Panc1 (cell line): ENCODE measurements at regions not wholly inside any gene's neighbourhood (a gene's known extent, or its start where the extent isn't known, plus 50 kb on each side); places are given as distances from the start of the nearest gene placed in this dataset.

Experiments used
- ATAC-seq: fragments of 200-7000 bp; cut with Tn5 transposase; 2 replicates; pipeline ENCODE4 v1.9.1; 2020; ENCODE audit warnings: mild to moderate bottlenecking, moderate library complexity
- BruUV-seq: library from RNA; stranded (reverse); fragments of 400-500 nt; replicated peaks from 2 replicates; lab custom pipeline; 2021; lab: Mats Ljungman, UMichigan
- CTCF ChIA-PET: fragments of 300-600 bp; sonication (Branson Sonifier 250); formaldehyde crosslinking; loops from one replicate; lab custom pipeline; 2022; ENCODE audit warnings: antibody characterized with exemption; lab: Charles Lee
- POLR2A ChIA-PET: fragments of 300-600 bp; sonication (Branson Sonifier 250); formaldehyde crosslinking; loops from one replicate; lab custom pipeline; 2022; ENCODE audit warnings: antibody characterized with exemption; lab: Charles Lee
- DNase-seq: peaks from one replicate; pipeline ENCODE4 v3.0.0-alpha.2; 2010; ENCODE audit warnings: low read depth, low spot score
- H3K27ac ChIP-seq: 2 replicates; pipeline ENCODE4 v1.5.1; 2011; ENCODE audit warnings: mild to moderate bottlenecking, low read length, inconsistent platforms
- H3K27me3 ChIP-seq: fragments of 200-500 bp; sonication (Bioruptor generic); 2 replicates; pipeline ENCODE4 v1.6.0; 2014; ENCODE audit warnings: low read length, inconsistent platforms; ENCODE audit not compliant: control insufficient read depth, insufficient read depth
- H3K36me3 ChIP-seq: fragments of 200-500 bp; sonication (Bioruptor generic); 2 replicates; pipeline ENCODE4 v1.5.1; 2014; ENCODE audit warnings: inconsistent platforms, mild to moderate bottlenecking, low read length, moderate library complexity; ENCODE audit not compliant: control insufficient read depth, insufficient read depth
- H3K4me1 ChIP-seq: 2 replicates; pipeline ENCODE4 v1.5.1; 2011; ENCODE audit warnings: inconsistent platforms, mild to moderate bottlenecking, low read length, moderate library complexity; ENCODE audit not compliant: control insufficient read depth, insufficient read depth
- H3K4me3 ChIP-seq, 2 experiments: 2 replicates each; pipeline ENCODE4 v1.5.1; 2011 to 2012; ENCODE audit warnings: low read depth in 2 of 2, low read length in 2 of 2, mild to moderate bottlenecking in 2 of 2, inconsistent platforms in 1 of 2, moderate library complexity in 1 of 2
- H3K9me3 ChIP-seq: fragments of 200-500 bp; sonication (Bioruptor generic); 2 replicates; pipeline ENCODE4 v1.5.1; 2014; ENCODE audit warnings: low read depth, mild to moderate bottlenecking, inconsistent platforms, low read length, moderate library complexity; ENCODE audit not compliant: control insufficient read depth, insufficient read depth
- CTCF ChIP-seq: fragments of 450-650 bp; IDR thresholded peaks from 2 replicates; pipeline ENCODE4 v1.5.1; 2017; ENCODE audit warnings: mild to moderate bottlenecking
- POLR2AphosphoS5 ChIP-seq: IDR thresholded peaks from 2 replicates; pipeline ENCODE4 v1.6.1; 2012; ENCODE audit warnings: mild to moderate bottlenecking, low read depth, low read length, moderate library complexity
- SIN3A ChIP-seq: IDR thresholded peaks from 2 replicates; pipeline ENCODE4 v1.6.1; 2012; ENCODE audit warnings: low read depth, mild to moderate bottlenecking, low read length, moderate library complexity, borderline replicate concordance; ENCODE audit not compliant: insufficient read depth
- TCF7L2 ChIP-seq: IDR thresholded peaks from 2 replicates; pipeline ENCODE4 v1.6.1; 2011; ENCODE audit warnings: mild to moderate bottlenecking, low read depth, low read length, inconsistent platforms
- in situ Hi-C: cut with HindIII; loops from 2 replicates; pipeline ENCODE4 v1.10.0; 2016; ENCODE audit warnings: low sequenced_read_pairs, low pct_unique_long_range_greater_than_20kb
- intact Hi-C: fragments of 100-400 bp; cut with micrococcal nuclease; formaldehyde crosslinking; loops from one replicate; pipeline ENCODE4 v1.10.0; 2022; ENCODE audit not compliant: unreplicated experiment
- TF ChIP-seq, protein P1 (sequence below), 2 experiments: IDR thresholded peaks; 2 replicates each; pipeline ENCODE4 v1.6.1; 2011 to 2012; ENCODE audit warnings: low read depth in 2 of 2, control low read depth in 1 of 2, low read length in 1 of 2, mild to moderate bottlenecking in 1 of 2, moderate library complexity in 1 of 2; ENCODE audit not compliant: insufficient read depth in 1 of 2

DNA sequence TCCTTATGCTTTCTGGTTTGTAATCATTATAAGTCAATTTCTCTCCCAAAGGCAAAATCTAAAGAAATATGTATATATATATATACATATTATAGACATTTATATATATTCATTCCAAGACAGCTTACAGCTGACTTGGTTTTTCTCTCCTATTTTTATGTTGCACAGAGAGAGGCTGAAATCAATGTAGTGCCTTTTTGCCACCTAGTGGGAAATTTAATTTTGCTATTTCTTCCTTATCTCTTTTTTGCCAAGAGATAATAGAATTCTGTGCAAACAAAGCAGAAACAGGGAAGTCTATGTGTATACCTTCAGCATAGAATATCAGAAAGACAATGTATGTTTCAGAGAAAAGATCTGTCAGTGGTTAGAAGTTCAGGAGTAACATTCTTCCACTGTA is 186.0 kb upstream of the ANO5 start:
- in situ Hi-C loops: no loop called here
- CTCF ChIA-PET: no interaction called here
- H3K27ac ChIP-seq: no peak overlapping the region

GRCh38 chr11:22031791-22032190 is 161.1 kb upstream of the ANO5 start:
- ATAC-seq: no peak
- POLR2A ChIA-PET: no interaction called here
- CTCF ChIA-PET: no interaction called here
- no peaks in the 10 kb centered on the region for H3K4me1 ChIP-seq
- intact Hi-C loops: no loop called here
- H3K36me3 ChIP-seq: no peaks in the 10 kb centered on the region
- H3K27me3 ChIP-seq: no peaks in the 10 kb centered on the region
- in situ Hi-C loops: no loop called here
- no peak overlapping the region for H3K27ac ChIP-seq
- no peaks in the 10 kb centered on the region for H3K9me3 ChIP-seq
- no TSS peak for BruUV-seq
- TF ChIP-seq, protein P1, sequence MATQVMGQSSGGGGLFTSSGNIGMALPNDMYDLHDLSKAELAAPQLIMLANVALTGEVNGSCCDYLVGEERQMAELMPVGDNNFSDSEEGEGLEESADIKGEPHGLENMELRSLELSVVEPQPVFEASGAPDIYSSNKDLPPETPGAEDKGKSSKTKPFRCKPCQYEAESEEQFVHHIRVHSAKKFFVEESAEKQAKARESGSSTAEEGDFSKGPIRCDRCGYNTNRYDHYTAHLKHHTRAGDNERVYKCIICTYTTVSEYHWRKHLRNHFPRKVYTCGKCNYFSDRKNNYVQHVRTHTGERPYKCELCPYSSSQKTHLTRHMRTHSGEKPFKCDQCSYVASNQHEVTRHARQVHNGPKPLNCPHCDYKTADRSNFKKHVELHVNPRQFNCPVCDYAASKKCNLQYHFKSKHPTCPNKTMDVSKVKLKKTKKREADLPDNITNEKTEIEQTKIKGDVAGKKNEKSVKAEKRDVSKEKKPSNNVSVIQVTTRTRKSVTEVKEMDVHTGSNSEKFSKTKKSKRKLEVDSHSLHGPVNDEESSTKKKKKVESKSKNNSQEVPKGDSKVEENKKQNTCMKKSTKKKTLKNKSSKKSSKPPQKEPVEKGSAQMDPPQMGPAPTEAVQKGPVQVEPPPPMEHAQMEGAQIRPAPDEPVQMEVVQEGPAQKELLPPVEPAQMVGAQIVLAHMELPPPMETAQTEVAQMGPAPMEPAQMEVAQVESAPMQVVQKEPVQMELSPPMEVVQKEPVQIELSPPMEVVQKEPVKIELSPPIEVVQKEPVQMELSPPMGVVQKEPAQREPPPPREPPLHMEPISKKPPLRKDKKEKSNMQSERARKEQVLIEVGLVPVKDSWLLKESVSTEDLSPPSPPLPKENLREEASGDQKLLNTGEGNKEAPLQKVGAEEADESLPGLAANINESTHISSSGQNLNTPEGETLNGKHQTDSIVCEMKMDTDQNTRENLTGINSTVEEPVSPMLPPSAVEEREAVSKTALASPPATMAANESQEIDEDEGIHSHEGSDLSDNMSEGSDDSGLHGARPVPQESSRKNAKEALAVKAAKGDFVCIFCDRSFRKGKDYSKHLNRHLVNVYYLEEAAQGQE (IDR thresholded peaks at IDR 0.05; ENCODE audit: insufficient read depth in 1 of 2, low read depth in 2 of 2, low read length in 1 of 2): no peak
- TF ChIP-seq CTCF (no peak), POLR2AphosphoS5 (no peak), SIN3A (no peak), TCF7L2 (no peak)
- no peak overlapping the region for H3K4me3 ChIP-seq
- no peak for DNase-seq

More for the DNA sequence above, 186.0 kb upstream of the ANO5 start:
- intact Hi-C loops: no loop called here
- Histone ChIP-seq H3K36me3 (no peaks in the 10 kb centered on the region), H3K9me3 (no peaks in the 10 kb centered on the region), H3K4me3 (no peak overlapping the region), H3K27me3 (no peaks in the 10 kb centered on the region), H3K4me1 (no peaks in the 10 kb centered on the region)
- POLR2A ChIA-PET: no interaction called here
- TF ChIP-seq POLR2AphosphoS5 (no peak), SIN3A (no peak), TCF7L2 (no peak), CTCF (no peak)
- TF ChIP-seq, protein P1 (IDR thresholded peaks at IDR 0.05; ENCODE audit: insufficient read depth in 1 of 2, low read depth in 2 of 2, low read length in 1 of 2): no peak
- ATAC-seq: no peak
- DNase-seq: no peak
- no TSS peak for BruUV-seq
